Stomach (tissue), 8 donors: ENCODE measurements at regions not wholly inside any gene's neighbourhood (a gene's known extent, or its start where the extent isn't known, plus 50 kb on each side); places are given as distances from the start of the nearest gene placed in this dataset.
"Not testable (repeated sequence)": the region's sequence is repeated elsewhere in the genome, so short reads cannot be mapped to it uniquely, and the experiment has no call there.

Experiments used
- DNase-seq, 2 donors: peaks; one replicate each; pipeline versions ENCODE4 v3.0.0 to v3.0.0-alpha.2; 2013 to 2019
- H3K27ac ChIP-seq, 5 donors: fragments of 200-600 bp in 4 of 5; sonication (generic) in 4 of 5; one replicate each; pipeline ENCODE4 v1.5.1; 2013 to 2019; ENCODE audit warnings: mild to moderate bottlenecking in 1 of 5, moderate library complexity in 1 of 5
- H3K27me3 ChIP-seq, 3 donors: fragments of 200-600 bp; sonication (generic); one replicate each; pipeline ENCODE4 v1.5.1; 2017 to 2019; ENCODE audit warnings: mixed run types in 1 of 3
- H3K36me3 ChIP-seq, 4 donors: fragments of 200-600 bp; sonication (generic); 1 replicate in 3 of 4; 2 replicates in 1 of 4; pipeline ENCODE4 v1.5.1; 2016 to 2019
- H3K4me1 ChIP-seq, 4 donors: fragments of 200-600 bp; sonication (generic); one replicate each; pipeline ENCODE4 v1.5.1; 2016 to 2019
- H3K4me3 ChIP-seq, 4 donors: fragments of 200-600 bp; sonication (generic) in 3 of 4; one replicate each; pipeline ENCODE4 v1.5.1; 2016 to 2019; ENCODE audit warnings: mild to moderate bottlenecking in 1 of 4
- H3K9me3 ChIP-seq, 4 donors: fragments of 200-600 bp; sonication (generic); one replicate each; pipeline ENCODE4 v1.5.1; 2016 to 2019
- EP300 ChIP-seq: sonication (generic); formaldehyde crosslinking; IDR thresholded peaks from one replicate; pipeline ENCODE4 v1.6.1; 2017; ENCODE audit warnings: antibody characterized with exemption
- POLR2A ChIP-seq, 4 donors: fragments of 450-650 bp; IDR thresholded peaks; one replicate each; pipeline ENCODE4 v1.6.1; 2016; ENCODE audit warnings: antibody characterized with exemption in 4 of 4, control low read depth in 2 of 4, mild to moderate bottlenecking in 1 of 4, moderate library complexity in 1 of 4
- POLR2AphosphoS5 ChIP-seq, 3 donors: sonication (generic); formaldehyde crosslinking; IDR thresholded peaks; one replicate each; pipeline ENCODE4 v1.6.1; 2016; ENCODE audit warnings: antibody characterized with exemption in 3 of 3
- WGBS, 5 donors: extraction: QIAGEN DNeasy Blood & Tissue Kit in 3 of 5; methylation state at CpG; one replicate each; pipeline versions ENCODE4 v1.1.5 to v1.1.7; 2013 to 2018; 5-methylcytosine and 5-hydroxymethylcytosine counted together
- intact Hi-C: fragments of 100-400 bp; cut with DNase I; formaldehyde crosslinking; loops from one replicate; pipeline ENCODE4 v1.15.1; 2023; ENCODE audit warnings: low total_unique reads
- TF ChIP-seq, protein P1 (sequence below), 7 experiments: fragments of 450-650 bp in 4 of 7; fragments of 200-600 bp in 3 of 7; sonication (generic) in 3 of 7; IDR thresholded peaks; one replicate each; pipeline ENCODE4 v1.5.1; 2016 to 2019; ENCODE audit warnings: antibody characterized with exemption in 7 of 7, control low read depth in 2 of 7, mild to moderate bottlenecking in 1 of 7
- donor health status: healthy with polysubstance abuse.
- donor health status: Bipolar disorder and iron deficiency.
- donor health status: healthy.

DNA sequence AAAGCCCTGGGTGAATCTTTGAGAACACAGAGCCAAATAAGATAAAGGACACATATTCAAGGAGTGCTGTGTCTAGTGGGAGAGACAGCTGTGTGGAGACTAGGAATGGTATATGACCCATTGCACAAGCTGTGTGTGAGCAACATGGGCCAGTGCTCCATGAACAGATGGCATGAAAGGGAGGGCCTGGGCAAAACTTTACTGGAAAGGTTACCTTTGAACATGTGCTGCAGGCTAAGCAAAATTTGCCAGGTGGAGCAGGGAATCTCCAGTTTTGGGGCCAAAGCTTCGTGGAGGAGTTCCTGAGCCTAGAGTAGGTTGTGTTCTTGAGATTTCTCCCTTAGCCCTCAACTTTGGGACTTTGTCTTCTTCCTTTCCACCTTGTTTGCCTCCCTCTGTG is 446.1 kb upstream of the PROX1 start:
- 0 to 45% (median 0%) methylated on average over 1 of the region's 1 CpG for WGBS, 5 donors
- Histone ChIP-seq H3K9me3 (no peaks in the 10 kb centered on the region), H3K4me1 (no peaks in the 10 kb centered on the region), H3K27me3 (no peaks in the 10 kb centered on the region), H3K4me3 (no peak overlapping the region), H3K27ac (no peak overlapping the region), H3K36me3 (no peaks in the 10 kb centered on the region)
- intact Hi-C loops = no loop called here
- no peak for DNase-seq
- no peak for TF ChIP-seq POLR2A (IDR thresholded peaks at IDR 0.05)
- no peak for TF ChIP-seq EP300

DNA sequence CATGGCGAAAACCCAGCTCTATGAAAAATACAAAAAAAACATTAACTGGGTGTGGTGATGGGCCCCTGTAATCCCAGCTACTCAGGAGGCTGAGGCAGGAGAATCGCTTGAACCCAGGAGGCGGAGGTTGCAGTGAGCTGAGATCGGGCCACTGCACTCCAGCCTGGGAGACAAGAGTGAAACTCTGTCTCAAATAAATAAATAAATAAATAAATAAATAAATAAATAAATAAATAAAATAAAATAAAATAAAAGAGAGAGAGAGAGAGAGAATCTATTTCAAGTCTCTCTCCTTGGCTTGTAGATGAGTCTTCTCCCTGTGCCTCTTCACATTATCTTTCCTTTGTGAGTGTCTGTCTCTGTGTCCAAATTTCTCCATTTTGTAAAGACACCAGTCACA is 442.6 kb upstream of the PROX1 start:
- H3K27me3 ChIP-seq, intact Hi-C loops, DNase-seq, H3K36me3 ChIP-seq, H3K4me1 ChIP-seq, H3K9me3 ChIP-seq, H3K27ac ChIP-seq, H3K4me3 ChIP-seq: not testable (repeated sequence)
- WGBS, 5 donors = 94 to 96% (median 96%) methylated on average over 4 of the region's 4 CpGs

DNA sequence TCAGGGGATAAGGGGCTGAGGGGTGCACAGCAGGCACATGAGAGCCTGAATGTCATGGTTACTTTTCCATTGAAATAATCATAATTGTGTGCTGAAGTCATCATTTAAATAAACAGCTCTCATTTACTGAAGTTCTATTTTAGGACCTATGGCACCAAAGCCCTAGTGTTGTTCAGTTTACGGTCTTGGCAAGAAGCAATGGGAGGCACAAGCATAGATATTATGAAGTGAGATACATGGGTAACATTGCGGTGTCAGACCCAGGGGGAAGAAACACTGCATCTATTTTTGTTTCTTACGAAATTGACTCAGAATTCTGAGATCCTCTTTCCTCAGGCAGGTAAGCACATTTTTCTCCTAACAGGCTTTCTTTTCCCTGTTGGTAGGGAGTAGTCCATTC is 437.8 kb upstream of the PROX1 start:
- DNase-seq = no peak
- Histone ChIP-seq H3K9me3 (no peaks in the 10 kb centered on the region), H3K27ac (no peak overlapping the region), H3K27me3 (no peaks in the 10 kb centered on the region), H3K36me3 (no peaks in the 10 kb centered on the region), H3K4me1 (no peaks in the 10 kb centered on the region), H3K4me3 (no peak overlapping the region)
- WGBS, 5 donors = 80 to 87% (median 86%) methylated on average over 3 of the region's 3 CpGs
- TF ChIP-seq POLR2AphosphoS5 (IDR thresholded peaks at IDR 0.05) (no peak), EP300 (no peak)
- TF ChIP-seq, protein P1, sequence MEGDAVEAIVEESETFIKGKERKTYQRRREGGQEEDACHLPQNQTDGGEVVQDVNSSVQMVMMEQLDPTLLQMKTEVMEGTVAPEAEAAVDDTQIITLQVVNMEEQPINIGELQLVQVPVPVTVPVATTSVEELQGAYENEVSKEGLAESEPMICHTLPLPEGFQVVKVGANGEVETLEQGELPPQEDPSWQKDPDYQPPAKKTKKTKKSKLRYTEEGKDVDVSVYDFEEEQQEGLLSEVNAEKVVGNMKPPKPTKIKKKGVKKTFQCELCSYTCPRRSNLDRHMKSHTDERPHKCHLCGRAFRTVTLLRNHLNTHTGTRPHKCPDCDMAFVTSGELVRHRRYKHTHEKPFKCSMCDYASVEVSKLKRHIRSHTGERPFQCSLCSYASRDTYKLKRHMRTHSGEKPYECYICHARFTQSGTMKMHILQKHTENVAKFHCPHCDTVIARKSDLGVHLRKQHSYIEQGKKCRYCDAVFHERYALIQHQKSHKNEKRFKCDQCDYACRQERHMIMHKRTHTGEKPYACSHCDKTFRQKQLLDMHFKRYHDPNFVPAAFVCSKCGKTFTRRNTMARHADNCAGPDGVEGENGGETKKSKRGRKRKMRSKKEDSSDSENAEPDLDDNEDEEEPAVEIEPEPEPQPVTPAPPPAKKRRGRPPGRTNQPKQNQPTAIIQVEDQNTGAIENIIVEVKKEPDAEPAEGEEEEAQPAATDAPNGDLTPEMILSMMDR (IDR thresholded peaks at IDR 0.05) = no peak
- intact Hi-C loops = no loop called here

DNA sequence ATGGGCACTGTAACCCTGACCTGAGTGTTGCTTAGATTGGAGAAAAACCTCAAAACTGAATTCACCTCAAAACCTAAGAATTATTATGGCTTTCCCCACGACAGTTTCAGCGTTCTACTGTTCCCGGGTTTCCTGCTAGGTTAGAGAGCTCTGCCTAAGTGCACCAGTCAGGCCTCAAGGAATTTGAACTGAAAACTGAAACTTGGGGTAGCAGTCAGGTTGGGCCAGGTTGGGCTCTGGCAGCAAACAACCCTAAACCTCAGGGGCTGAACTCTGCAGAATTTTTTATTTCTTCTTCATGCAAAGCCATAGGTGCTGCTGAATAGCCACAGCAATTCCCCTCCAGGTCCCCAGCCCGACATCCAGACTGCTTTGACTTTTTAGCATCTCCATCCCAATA is 437.0 kb upstream of the PROX1 start:
- Histone ChIP-seq H3K4me3 (no peak overlapping the region), H3K36me3 (no peaks in the 10 kb centered on the region), H3K27ac (no peak overlapping the region), H3K9me3 (no peaks in the 10 kb centered on the region), H3K4me1 (no peaks in the 10 kb centered on the region), H3K27me3 (no peaks in the 10 kb centered on the region)
- TF ChIP-seq EP300 (no peak), POLR2AphosphoS5 (IDR thresholded peaks at IDR 0.05) (no peak), POLR2A (IDR thresholded peaks at IDR 0.05) (no peak)
- TF ChIP-seq, protein P1 (IDR thresholded peaks at IDR 0.05) = no peak
- 68 to 85% (median 77%) methylated on average over 4 of the region's 4 CpGs for WGBS, 5 donors
- intact Hi-C loops = no loop called here
- no peak for DNase-seq

DNA sequence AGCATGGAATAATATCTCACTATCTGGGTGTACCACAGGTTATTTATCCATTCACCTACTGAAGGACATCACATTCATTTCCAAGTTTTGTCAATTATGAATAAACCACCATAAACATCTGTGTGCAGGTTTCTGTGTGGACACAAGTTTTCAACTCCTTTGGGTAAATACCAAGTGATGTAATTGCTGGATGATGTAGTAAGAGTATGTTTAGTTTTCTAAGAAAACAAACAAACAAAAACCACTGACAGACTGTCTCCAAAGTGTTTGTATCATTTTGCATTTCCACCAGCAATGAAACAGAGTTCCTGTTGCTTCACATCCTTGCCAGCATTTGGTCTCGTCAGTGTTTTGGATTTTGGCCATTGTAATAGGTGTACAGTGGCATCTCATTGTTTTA is 435.7 kb upstream of the PROX1 start:
- H3K27me3 ChIP-seq = no peaks in the 10 kb centered on the region
- H3K4me1 ChIP-seq = no peaks in the 10 kb centered on the region
- TF ChIP-seq POLR2AphosphoS5 (IDR thresholded peaks at IDR 0.05) (no peak), EP300 (no peak), POLR2A (IDR thresholded peaks at IDR 0.05) (no peak)
- TF ChIP-seq, protein P1 (IDR thresholded peaks at IDR 0.05) = no peak
- 69 to 79% (median 74%) methylated on average over 1 of the region's 1 CpG for WGBS, 5 donors
- H3K4me3 ChIP-seq = no peak overlapping the region
- no peak overlapping the region for H3K27ac ChIP-seq
- intact Hi-C loops = no loop called here
- no peaks in the 10 kb centered on the region for H3K9me3 ChIP-seq
- H3K36me3 ChIP-seq = no peaks in the 10 kb centered on the region
- DNase-seq = no peak
